H9 (cell line): ENCODE measurements at regions not wholly inside any gene's neighbourhood (a gene's known extent, or its start where the extent isn't known, plus 50 kb on each side); places are given as distances from the start of the nearest gene placed in this dataset.

ENCODE experiments used
- DNase-seq: peaks from one replicate; pipeline ENCODE4 v3.0.0-alpha.2; 2017
- H2AFZ ChIP-seq: one replicate; pipeline ENCODE4 v1.6.1; 2013; ENCODE audit warnings: mild to moderate bottlenecking, low read length, control low read depth, moderate library complexity
- H2AK5ac ChIP-seq: 2 replicates; pipeline ENCODE4 v1.6.1; 2013; ENCODE audit warnings: low read length, control low read depth, mixed read lengths; ENCODE audit not compliant: insufficient read length
- H2BK120ac ChIP-seq: one replicate; pipeline ENCODE4 v1.6.1; 2013; ENCODE audit warnings: low read depth, mild to moderate bottlenecking, low read length, control low read depth, inconsistent platforms; ENCODE audit not compliant: poor library complexity, severe bottlenecking
- H2BK12ac ChIP-seq: 2 replicates; pipeline ENCODE4 v1.6.1; 2013; ENCODE audit warnings: low read length, control low read depth, mixed read lengths, low read depth; ENCODE audit not compliant: insufficient read length
- H2BK15ac ChIP-seq: 2 replicates; pipeline ENCODE4 v1.6.1; 2013; ENCODE audit warnings: low read depth, low read length, control low read depth
- H2BK20ac ChIP-seq: one replicate; pipeline ENCODE4 v1.6.1; 2013; ENCODE audit warnings: low read depth, mild to moderate bottlenecking, low read length, control low read depth, inconsistent platforms; ENCODE audit not compliant: poor library complexity, severe bottlenecking
- H2BK5ac ChIP-seq: 2 replicates; pipeline ENCODE4 v1.6.1; 2013; ENCODE audit warnings: low read length, control low read depth, mixed read lengths; ENCODE audit not compliant: insufficient read length
- H3K14ac ChIP-seq: 2 replicates; pipeline ENCODE4 v1.6.1; 2013; ENCODE audit warnings: low read length, control low read depth; ENCODE audit not compliant: insufficient read depth
- H3K18ac ChIP-seq: 2 replicates; pipeline ENCODE4 v1.6.1; 2013; ENCODE audit warnings: low read depth, mild to moderate bottlenecking, mixed read lengths, low read length, control low read depth; ENCODE audit not compliant: insufficient read length
- H3K23ac ChIP-seq: 2 replicates; pipeline ENCODE4 v1.6.1; 2013; ENCODE audit warnings: low read length, control low read depth, mixed read lengths, low read depth; ENCODE audit not compliant: insufficient read length
- H3K23me2 ChIP-seq: 2 replicates; pipeline ENCODE4 v1.6.1; 2013; ENCODE audit warnings: low read depth, mild to moderate bottlenecking, mixed read lengths, low read length, control low read depth; ENCODE audit not compliant: insufficient read length, poor library complexity, severe bottlenecking
- H3K27ac ChIP-seq: 2 replicates; pipeline ENCODE4 v1.5.1; 2013; ENCODE audit warnings: low read length, control low read depth, mixed read lengths, low read depth; ENCODE audit not compliant: insufficient read length
- H3K27me3 ChIP-seq: 2 replicates; pipeline ENCODE4 v1.6.1; 2013; ENCODE audit warnings: low read length, control low read depth, inconsistent platforms; ENCODE audit not compliant: insufficient read depth
- H3K4ac ChIP-seq: 2 replicates; pipeline ENCODE4 v1.6.1; 2013; ENCODE audit warnings: low read depth, mild to moderate bottlenecking, control low read depth, inconsistent platforms, low read length, moderate library complexity
- H3K4me1 ChIP-seq: 2 replicates; pipeline ENCODE4 v1.6.1; 2013; ENCODE audit warnings: low read length, control low read depth, inconsistent platforms; ENCODE audit not compliant: insufficient read depth
- H3K4me2 ChIP-seq: 2 replicates; pipeline ENCODE4 v1.6.1; 2013; ENCODE audit warnings: low read length, control low read depth, mixed read lengths; ENCODE audit not compliant: insufficient read length, insufficient read depth
- H3K56ac ChIP-seq: 2 replicates; pipeline ENCODE4 v1.6.1; 2013; ENCODE audit warnings: low read depth, mild to moderate bottlenecking, mixed read lengths, low read length, control low read depth; ENCODE audit not compliant: insufficient read length
- H3K79me1 ChIP-seq: 2 replicates; pipeline ENCODE4 v1.6.1; 2013; ENCODE audit warnings: low read depth, mild to moderate bottlenecking, moderate library complexity, low read length, control low read depth, inconsistent platforms; ENCODE audit not compliant: insufficient read depth, poor library complexity, severe bottlenecking
- H3K79me2 ChIP-seq: 2 replicates; pipeline ENCODE4 v1.6.1; 2013; ENCODE audit warnings: low read length, control low read depth, inconsistent platforms; ENCODE audit not compliant: insufficient read depth
- H3K9ac ChIP-seq: 2 replicates; pipeline ENCODE4 v1.6.1; 2013; ENCODE audit warnings: low read length, control low read depth, mixed read lengths; ENCODE audit not compliant: insufficient read length; ENCODE audit errors: extremely low read depth
- H3K9me3 ChIP-seq: one replicate; pipeline ENCODE4 v1.6.1; 2013; ENCODE audit warnings: low read depth, low read length, inconsistent platforms; ENCODE audit not compliant: control insufficient read depth
- H3T11ph ChIP-seq: one replicate; pipeline ENCODE4 v1.6.1; 2013; ENCODE audit warnings: mild to moderate bottlenecking, low read length, control low read depth, inconsistent platforms
- H4K20me1 ChIP-seq: one replicate; pipeline ENCODE4 v1.6.1; 2013; ENCODE audit not compliant: control insufficient read depth, insufficient read length, insufficient read depth
- H4K5ac ChIP-seq: 2 replicates; pipeline ENCODE4 v1.6.1; 2013; ENCODE audit warnings: low read depth, mild to moderate bottlenecking, mixed read lengths, low read length, control low read depth; ENCODE audit not compliant: insufficient read length
- H4K8ac ChIP-seq: replicated peaks from 2 replicates; pipeline ENCODE4 v1.6.1; 2013; ENCODE audit warnings: low read length, control low read depth, mixed read lengths, low read depth; ENCODE audit not compliant: insufficient read length
- H4K91ac ChIP-seq: 2 replicates; pipeline ENCODE4 v1.6.1; 2013; ENCODE audit warnings: low read depth, mild to moderate bottlenecking, moderate library complexity, mixed read lengths, low read length, control low read depth; ENCODE audit not compliant: insufficient read length
- H3K27ac Mint-ChIP-seq, 3 experiments: 2 replicates in 2 of 3; 3 replicates in 1 of 3; pipeline ENCODE4 v1.8.0; 2020 to 2021; ENCODE audit warnings: mixed read lengths in 3 of 3, mild to moderate bottlenecking in 1 of 3, moderate library complexity in 1 of 3
- H3K27me3 Mint-ChIP-seq: 2 replicates; pipeline ENCODE4 v1.8.0; 2021; ENCODE audit warnings: low read depth, mild to moderate bottlenecking, moderate library complexity, mixed read lengths
- H3K36me3 Mint-ChIP-seq, 3 experiments: 2 replicates in 2 of 3; 3 replicates in 1 of 3; pipeline ENCODE4 v1.8.0; 2020 to 2021; ENCODE audit warnings: low read depth in 3 of 3, mixed read lengths in 3 of 3; ENCODE audit not compliant: insufficient read depth in 1 of 3
- H3K4me1 Mint-ChIP-seq, 2 experiments: 2 replicates each; pipeline ENCODE4 v1.8.0; 2020; ENCODE audit warnings: mixed read lengths in 2 of 2
- H3K4me3 Mint-ChIP-seq, 2 experiments: 2 replicates in 1 of 2; 3 replicates in 1 of 2; pipeline ENCODE4 v1.8.0; 2020 to 2021; ENCODE audit warnings: mild to moderate bottlenecking in 2 of 2, mixed read lengths in 2 of 2, moderate library complexity in 1 of 2
- H3K9me3 Mint-ChIP-seq, 2 experiments: 2 replicates in 1 of 2; 3 replicates in 1 of 2; pipeline ENCODE4 v1.8.0; 2020; ENCODE audit warnings: mild to moderate bottlenecking in 2 of 2, mixed read lengths in 2 of 2, moderate library complexity in 1 of 2
- WGBS: extraction: QIAGEN DNeasy Blood & Tissue Kit; methylation state at CpG from one replicate; pipeline ENCODE4 v1.1.7; 2013; ENCODE audit warnings: missing lambda C conversion rate, low lambda C conversion rate, mixed read lengths; ENCODE audit not compliant: insufficient read length; ENCODE audit errors: extremely low coverage; 5-methylcytosine and 5-hydroxymethylcytosine counted together
- TF ChIP-seq, protein P1 (sequence below): fragments of 200-600 bp; sonication (generic); conservative IDR thresholded peaks from 3 replicates; pipeline ENCODE4 v1.8.0; 2021; ENCODE audit warnings: antibody characterized with exemption, mild to moderate bottlenecking

DNA sequence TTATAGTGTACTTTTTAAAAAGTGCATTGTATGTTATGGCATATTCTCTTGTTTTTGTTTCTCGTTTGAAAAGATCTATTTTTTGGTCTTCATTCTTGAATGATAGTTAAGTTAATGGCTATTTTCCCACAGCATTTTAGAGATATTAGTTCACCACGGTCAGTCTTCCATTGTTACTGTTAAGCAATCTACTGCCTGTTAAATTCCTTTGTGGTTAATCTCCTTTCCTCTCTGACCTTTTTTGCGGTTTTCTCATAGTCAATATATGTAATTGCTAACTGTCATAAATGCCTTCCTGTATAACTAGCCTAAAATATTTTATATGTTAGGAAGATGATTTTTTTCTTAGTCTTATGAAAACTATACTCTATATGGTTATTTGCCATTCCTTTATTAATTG, 250.8 kb upstream of the FBXL7 start:
- peaks cover 6 to 16% of the 10 kb centered on the region in 2 experiments for H3K9me3 Mint-ChIP-seq
- Histone ChIP-seq H3K4me1 (no peaks in the 10 kb centered on the region), H3K18ac (no peak overlapping the region), H3K23ac (no peak overlapping the region), H3K9ac (no peak overlapping the region), H2AK5ac (no peak overlapping the region), H4K8ac (no peak overlapping the region), H2BK20ac (no peak overlapping the region), H3K4me2 (no peak overlapping the region), H3K56ac (no peak overlapping the region), H3K27me3 (no peaks in the 10 kb centered on the region), H2BK5ac (no peak overlapping the region), H3K79me1 (no peaks in the 10 kb centered on the region), H3T11ph (no peak overlapping the region), H4K5ac (no peak overlapping the region), H2BK120ac (no peak overlapping the region), H3K79me2 (no peaks in the 10 kb centered on the region), H3K4ac (no peak overlapping the region), H3K27ac (no peak overlapping the region), H3K23me2 (no peaks in the 10 kb centered on the region), H2BK12ac (no peak overlapping the region), H4K91ac (no peak overlapping the region), H4K20me1 (no peaks in the 10 kb centered on the region), H2BK15ac (no peak overlapping the region), H2AFZ (no peak overlapping the region), H3K14ac (no peak overlapping the region), H3K9me3 (no peaks in the 10 kb centered on the region)
- H3K4me3 Mint-ChIP-seq = no peak overlapping the region
- no peaks in the 10 kb centered on the region for H3K27me3 Mint-ChIP-seq
- WGBS = no CpG with 5 or more reads among the region's 3 CpGs
- H3K36me3 Mint-ChIP-seq = peaks cover 0 to 9% (median 0%) of the 10 kb centered on the region in 3 experiments; a peak in 3 of 7 replicates
- no peak overlapping the region for H3K27ac Mint-ChIP-seq
- no peaks in the 10 kb centered on the region for H3K4me1 Mint-ChIP-seq
- TF ChIP-seq, protein P1, sequence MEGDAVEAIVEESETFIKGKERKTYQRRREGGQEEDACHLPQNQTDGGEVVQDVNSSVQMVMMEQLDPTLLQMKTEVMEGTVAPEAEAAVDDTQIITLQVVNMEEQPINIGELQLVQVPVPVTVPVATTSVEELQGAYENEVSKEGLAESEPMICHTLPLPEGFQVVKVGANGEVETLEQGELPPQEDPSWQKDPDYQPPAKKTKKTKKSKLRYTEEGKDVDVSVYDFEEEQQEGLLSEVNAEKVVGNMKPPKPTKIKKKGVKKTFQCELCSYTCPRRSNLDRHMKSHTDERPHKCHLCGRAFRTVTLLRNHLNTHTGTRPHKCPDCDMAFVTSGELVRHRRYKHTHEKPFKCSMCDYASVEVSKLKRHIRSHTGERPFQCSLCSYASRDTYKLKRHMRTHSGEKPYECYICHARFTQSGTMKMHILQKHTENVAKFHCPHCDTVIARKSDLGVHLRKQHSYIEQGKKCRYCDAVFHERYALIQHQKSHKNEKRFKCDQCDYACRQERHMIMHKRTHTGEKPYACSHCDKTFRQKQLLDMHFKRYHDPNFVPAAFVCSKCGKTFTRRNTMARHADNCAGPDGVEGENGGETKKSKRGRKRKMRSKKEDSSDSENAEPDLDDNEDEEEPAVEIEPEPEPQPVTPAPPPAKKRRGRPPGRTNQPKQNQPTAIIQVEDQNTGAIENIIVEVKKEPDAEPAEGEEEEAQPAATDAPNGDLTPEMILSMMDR = no peak
- no peak for DNase-seq
